Right hindlimb (tissue), 1 donor: ENCODE measurements at regions not wholly inside any gene's neighbourhood (a gene's known extent, or its start where the extent isn't known, plus 50 kb on each side); places are given as distances from the start of the nearest gene placed in this dataset.
"Not testable (repeated sequence)": the region's sequence is repeated elsewhere in the genome, so short reads cannot be mapped to it uniquely, and the experiment has no call there.

Experiments
- DNase-seq: peaks from one replicate; pipeline ENCODE4 v3.0.0-alpha.2; 2018

GRCh38 chr10:84863675-84864074, 535.3 kb downstream of the CCSER2 start:
- DNase-seq = no peak

GRCh38 chr10:84876116-84876999, 548.0 kb downstream of the CCSER2 start:
- DNase-seq = no peak

GRCh38 chr10:84879991-84880390, 551.6 kb downstream of the CCSER2 start:
- no peak for DNase-seq

- DNase-seq = not testable (repeated sequence)
These were observed 553.3 kb downstream of the CCSER2 start for GRCh38 chr10:84881696-84882095.

GRCh38 chr10:84890706-84891105, 562.3 kb downstream of the CCSER2 start:
- DNase-seq = no peak

GRCh38 chr10:84891631-84892030, 563.2 kb downstream of the CCSER2 start:
- DNase-seq = no peak

GRCh38 chr10:84895541-84895940, 567.2 kb downstream of the CCSER2 start:
- DNase-seq = no peak

- no peak for DNase-seq
These were observed 568.5 kb downstream of the CCSER2 start for GRCh38 chr10:84896909-84897308.

GRCh38 chr10:84899268-84899667, 570.9 kb downstream of the CCSER2 start:
- DNase-seq = no peak

- DNase-seq = no peak
These were observed 571.8 kb downstream of the CCSER2 start for GRCh38 chr10:84900141-84900540.

GRCh38 chr10:84901885-84902284, 573.5 kb downstream of the CCSER2 start:
- no peak for DNase-seq

GRCh38 chr10:84902553-84902952, 574.2 kb downstream of the CCSER2 start:
- no peak for DNase-seq

GRCh38 chr10:84903320-84903719, 574.9 kb downstream of the CCSER2 start:
- no peak for DNase-seq

- no peak for DNase-seq
These were observed 579.1 kb downstream of the CCSER2 start for GRCh38 chr10:84907461-84908009.

- no peak for DNase-seq
These were observed 580.1 kb downstream of the CCSER2 start for GRCh38 chr10:84908491-84908890.

GRCh38 chr10:84921701-84922100, 593.3 kb downstream of the CCSER2 start:
- no peak for DNase-seq

- DNase-seq = no peak
These were observed 595.7 kb downstream of the CCSER2 start for GRCh38 chr10:84924131-84924530.

- no peak for DNase-seq
These were observed 597.1 kb downstream of the CCSER2 start for GRCh38 chr10:84925495-84925894.

- DNase-seq = no peak
These were observed 605.0 kb downstream of the CCSER2 start for GRCh38 chr10:84933402-84933801.

GRCh38 chr10:84935772-84936171, 607.4 kb downstream of the CCSER2 start:
- no peak for DNase-seq

GRCh38 chr10:84938117-84938905, 609.9 kb downstream of the CCSER2 start:
- no peak for DNase-seq

- no peak for DNase-seq
These were observed 615.2 kb downstream of the CCSER2 start for GRCh38 chr10:84943541-84943940.

GRCh38 chr10:84944187-84944586, 615.8 kb downstream of the CCSER2 start:
- DNase-seq = no peak

GRCh38 chr10:84945791-84946190, 617.4 kb downstream of the CCSER2 start:
- no peak for DNase-seq
